ENCODE measurements at regions not wholly inside any gene's neighbourhood (a gene's known extent, or its start where the extent isn't known, plus 50 kb on each side); places are given as distances from the start of the nearest gene placed in this dataset.

DNA sequence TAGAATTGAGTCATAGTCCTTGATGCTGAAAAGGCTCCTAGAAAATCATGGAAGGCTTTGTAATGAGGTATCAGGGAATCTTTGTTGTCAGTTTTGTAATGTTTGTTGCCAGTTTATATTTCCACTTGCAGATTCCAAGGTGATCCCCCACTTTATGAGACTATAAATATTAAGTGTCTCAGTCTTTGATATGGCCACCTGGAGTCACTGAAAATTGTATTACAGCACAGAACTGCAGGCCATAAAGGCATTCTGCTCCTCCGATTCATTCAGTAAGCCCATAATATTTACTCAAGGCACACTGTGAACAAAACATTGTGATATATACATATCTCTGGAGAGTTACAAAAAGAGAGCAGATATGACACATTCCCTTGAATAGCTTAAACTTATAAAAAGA lies 457.8 kb upstream of the ZNF385D start:
- TF ChIP-seq, protein P1, sequence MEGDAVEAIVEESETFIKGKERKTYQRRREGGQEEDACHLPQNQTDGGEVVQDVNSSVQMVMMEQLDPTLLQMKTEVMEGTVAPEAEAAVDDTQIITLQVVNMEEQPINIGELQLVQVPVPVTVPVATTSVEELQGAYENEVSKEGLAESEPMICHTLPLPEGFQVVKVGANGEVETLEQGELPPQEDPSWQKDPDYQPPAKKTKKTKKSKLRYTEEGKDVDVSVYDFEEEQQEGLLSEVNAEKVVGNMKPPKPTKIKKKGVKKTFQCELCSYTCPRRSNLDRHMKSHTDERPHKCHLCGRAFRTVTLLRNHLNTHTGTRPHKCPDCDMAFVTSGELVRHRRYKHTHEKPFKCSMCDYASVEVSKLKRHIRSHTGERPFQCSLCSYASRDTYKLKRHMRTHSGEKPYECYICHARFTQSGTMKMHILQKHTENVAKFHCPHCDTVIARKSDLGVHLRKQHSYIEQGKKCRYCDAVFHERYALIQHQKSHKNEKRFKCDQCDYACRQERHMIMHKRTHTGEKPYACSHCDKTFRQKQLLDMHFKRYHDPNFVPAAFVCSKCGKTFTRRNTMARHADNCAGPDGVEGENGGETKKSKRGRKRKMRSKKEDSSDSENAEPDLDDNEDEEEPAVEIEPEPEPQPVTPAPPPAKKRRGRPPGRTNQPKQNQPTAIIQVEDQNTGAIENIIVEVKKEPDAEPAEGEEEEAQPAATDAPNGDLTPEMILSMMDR (IDR thresholded peaks at IDR 0.05) = no peak
- TF ChIP-seq ZFX (IDR thresholded peaks at IDR 0.05; ENCODE audit: borderline replicate concordance) = no peak

Measured in 22Rv1 (cell line).